Cardiac muscle cell (in vitro differentiated cells and primary cell): ENCODE measurements at regions not wholly inside any gene's neighbourhood (a gene's known extent, or its start where the extent isn't known, plus 50 kb on each side); places are given as distances from the start of the nearest gene placed in this dataset.

Experiments
- DNase-seq, 2 donors: peaks; one replicate each; pipeline versions ENCODE4 v3.0.0 to v3.0.0-alpha.2; 2010 to 2017; ENCODE audit warnings: low read depth in 1 of 2, low spot score in 1 of 2
- H3K27ac ChIP-seq: fragments of 200-600 bp; sonication (generic); 2 replicates; pipeline ENCODE4 v1.5.1; 2016
- H3K27me3 ChIP-seq: fragments of 200-600 bp; sonication (generic); 2 replicates; pipeline ENCODE4 v1.6.0; 2016; ENCODE audit warnings: control low read depth
- H3K36me3 ChIP-seq: fragments of 200-600 bp; sonication (generic); 2 replicates; pipeline ENCODE4 v1.5.1; 2016; ENCODE audit warnings: control low read depth
- H3K4me1 ChIP-seq: fragments of 200-600 bp; sonication (generic); 2 replicates; pipeline ENCODE4 v1.8.1; 2017; ENCODE audit warnings: low read depth, mild to moderate bottlenecking, mixed run types
- H3K4me3 ChIP-seq: fragments of 200-600 bp; sonication (generic); 2 replicates; pipeline ENCODE4 v1.5.1; 2016; ENCODE audit warnings: mild to moderate bottlenecking
- H3K9me3 ChIP-seq: fragments of 200-600 bp; sonication (generic); 2 replicates; pipeline ENCODE4 v1.5.1; 2017; ENCODE audit warnings: low read depth, mild to moderate bottlenecking, control low read depth
- TF ChIP-seq, protein P1 (sequence below): IDR thresholded peaks from 2 replicates; pipeline ENCODE4 v1.5.1; 2012; ENCODE audit warnings: low read depth, mild to moderate bottlenecking, low read length

DNA sequence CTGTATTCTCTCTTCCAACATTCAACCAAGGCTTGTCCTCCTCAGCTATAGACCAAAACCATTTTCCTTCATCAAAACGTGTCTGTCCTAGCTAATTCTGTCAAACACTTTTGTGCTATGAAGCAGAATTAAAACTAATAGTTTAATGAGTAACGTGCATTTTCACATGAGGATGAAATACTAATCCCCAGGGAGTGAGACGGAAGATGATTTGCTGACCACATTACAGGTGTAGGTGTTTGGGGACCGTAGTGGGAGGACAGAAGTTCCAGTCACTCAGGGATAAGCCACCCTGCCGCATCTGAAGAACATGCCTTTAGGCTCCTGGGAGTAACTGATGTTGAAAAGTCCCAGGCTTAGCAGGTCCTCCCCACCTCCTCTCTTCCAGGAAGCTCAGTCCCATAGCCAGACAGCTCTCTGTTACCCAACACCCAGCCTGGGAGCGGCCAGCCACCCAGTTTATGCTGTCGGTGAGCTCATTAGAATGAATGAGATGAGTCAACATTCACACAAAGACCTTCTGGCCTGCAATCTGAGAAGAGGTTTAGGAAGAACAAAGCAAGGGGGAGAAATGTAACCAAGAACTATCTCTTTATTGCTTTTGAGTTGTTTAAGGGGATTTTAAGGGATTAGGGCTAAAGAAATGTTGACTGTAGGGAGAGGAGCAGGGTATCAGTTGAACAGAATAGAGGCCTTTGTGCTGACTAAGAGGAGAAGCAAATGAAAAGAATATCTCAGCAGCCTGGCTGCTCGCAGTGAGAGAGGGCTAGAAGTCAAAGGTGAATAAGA lies 122.5 kb downstream of the FOXI3 start:
- H3K27ac ChIP-seq: no peak overlapping the region
- H3K36me3 ChIP-seq: no peaks in the 10 kb centered on the region
- peak in 1 of 2 donors; percentile 2 for DNase-seq
- no peaks in the 10 kb centered on the region for H3K27me3 ChIP-seq
- TF ChIP-seq, protein P1, sequence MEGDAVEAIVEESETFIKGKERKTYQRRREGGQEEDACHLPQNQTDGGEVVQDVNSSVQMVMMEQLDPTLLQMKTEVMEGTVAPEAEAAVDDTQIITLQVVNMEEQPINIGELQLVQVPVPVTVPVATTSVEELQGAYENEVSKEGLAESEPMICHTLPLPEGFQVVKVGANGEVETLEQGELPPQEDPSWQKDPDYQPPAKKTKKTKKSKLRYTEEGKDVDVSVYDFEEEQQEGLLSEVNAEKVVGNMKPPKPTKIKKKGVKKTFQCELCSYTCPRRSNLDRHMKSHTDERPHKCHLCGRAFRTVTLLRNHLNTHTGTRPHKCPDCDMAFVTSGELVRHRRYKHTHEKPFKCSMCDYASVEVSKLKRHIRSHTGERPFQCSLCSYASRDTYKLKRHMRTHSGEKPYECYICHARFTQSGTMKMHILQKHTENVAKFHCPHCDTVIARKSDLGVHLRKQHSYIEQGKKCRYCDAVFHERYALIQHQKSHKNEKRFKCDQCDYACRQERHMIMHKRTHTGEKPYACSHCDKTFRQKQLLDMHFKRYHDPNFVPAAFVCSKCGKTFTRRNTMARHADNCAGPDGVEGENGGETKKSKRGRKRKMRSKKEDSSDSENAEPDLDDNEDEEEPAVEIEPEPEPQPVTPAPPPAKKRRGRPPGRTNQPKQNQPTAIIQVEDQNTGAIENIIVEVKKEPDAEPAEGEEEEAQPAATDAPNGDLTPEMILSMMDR: no peak
- no peaks in the 10 kb centered on the region for H3K9me3 ChIP-seq
- H3K4me3 ChIP-seq: no peak overlapping the region
- no peaks in the 10 kb centered on the region for H3K4me1 ChIP-seq

- no peaks in the 10 kb centered on the region for H3K9me3 ChIP-seq
- DNase-seq: no peak
- TF ChIP-seq, protein P1: no peak
- no peaks in the 10 kb centered on the region for H3K36me3 ChIP-seq
- no peaks in the 10 kb centered on the region for H3K27me3 ChIP-seq
- H3K4me3 ChIP-seq: no peak overlapping the region
- H3K4me1 ChIP-seq: no peaks in the 10 kb centered on the region
- H3K27ac ChIP-seq: no peak overlapping the region
These were observed 130.8 kb downstream of the FOXI3 start for GRCh38 chr2:88321449-88322248.

- no peak for DNase-seq
- no peaks in the 10 kb centered on the region for H3K27me3 ChIP-seq
- no peaks in the 10 kb centered on the region for H3K4me1 ChIP-seq
- H3K36me3 ChIP-seq: no peaks in the 10 kb centered on the region
- TF ChIP-seq, protein P1: no peak
- no peaks in the 10 kb centered on the region for H3K9me3 ChIP-seq
- no peak overlapping the region for H3K27ac ChIP-seq
- H3K4me3 ChIP-seq: no peak overlapping the region
These were observed 132.3 kb downstream of the FOXI3 start for GRCh38 chr2:88320076-88320773.

- Histone ChIP-seq H3K4me3 (no peak overlapping the region), H3K27ac (no peak overlapping the region), H3K9me3 (no peaks in the 10 kb centered on the region), H3K27me3 (no peaks in the 10 kb centered on the region), H3K36me3 (no peaks in the 10 kb centered on the region), H3K4me1 (no peaks in the 10 kb centered on the region)
- TF ChIP-seq, protein P1: no peak
- DNase-seq: no peak
These were observed 133.6 kb downstream of the FOXI3 start for GRCh38 chr2:88318956-88319330.

- H3K36me3 ChIP-seq: no peaks in the 10 kb centered on the region
- H3K4me1 ChIP-seq: no peaks in the 10 kb centered on the region
- DNase-seq: no peak
- no peaks in the 10 kb centered on the region for H3K27me3 ChIP-seq
- H3K4me3 ChIP-seq: no peak overlapping the region
- TF ChIP-seq, protein P1: no peak
- no peaks in the 10 kb centered on the region for H3K9me3 ChIP-seq
- no peak overlapping the region for H3K27ac ChIP-seq
These were observed 134.2 kb downstream of the FOXI3 start for GRCh38 chr2:88318071-88318955.
